GM23338 (cell line): ENCODE measurements at regions not wholly inside any gene's neighbourhood (a gene's known extent, or its start where the extent isn't known, plus 50 kb on each side); places are given as distances from the start of the nearest gene placed in this dataset.

ENCODE experiments used
- ATAC-seq: fragments of 200-7000 bp; cut with Tn5 transposase; 3 replicates; pipeline ENCODE4 v1.9.1; 2020
- DNase-seq: peaks from one replicate; pipeline ENCODE4 v3.0.0-alpha.2; 2015; ENCODE audit warnings: low spot score
- H2AFZ ChIP-seq: fragments of 200-600 bp; sonication (generic); 2 replicates; pipeline ENCODE4 v1.8.0; 2016; ENCODE audit warnings: antibody characterized with exemption, mild to moderate bottlenecking, moderate library complexity
- H3F3A ChIP-seq: fragments of 200-600 bp; sonication (generic); replicated peaks from 2 replicates; pipeline ENCODE4 v1.8.0; 2017; ENCODE audit warnings: antibody characterized with exemption, mixed run types, low read depth
- H3K27ac ChIP-seq: fragments of 200-600 bp; sonication (generic); 2 replicates; pipeline ENCODE4 v1.6.1; 2016; ENCODE audit warnings: low read depth
- H3K27me3 ChIP-seq: fragments of 200-600 bp; sonication (generic); 2 replicates; pipeline ENCODE4 v1.8.0; 2016; ENCODE audit warnings: mild to moderate bottlenecking, mixed run types, moderate library complexity; ENCODE audit not compliant: insufficient read depth
- H3K36me3 ChIP-seq: fragments of 200-600 bp; sonication (generic); 2 replicates; pipeline ENCODE4 v1.8.0; 2016; ENCODE audit warnings: mild to moderate bottlenecking; ENCODE audit not compliant: insufficient read depth
- H3K4me1 ChIP-seq: fragments of 200-600 bp; sonication (generic); 2 replicates; pipeline ENCODE4 v1.8.0; 2016; ENCODE audit warnings: mild to moderate bottlenecking, moderate library complexity; ENCODE audit not compliant: insufficient read depth
- H3K4me2 ChIP-seq: fragments of 200-600 bp; sonication (generic); 2 replicates; pipeline ENCODE4 v1.7.1; 2017; ENCODE audit warnings: mixed run types
- H3K4me3 ChIP-seq: fragments of 200-600 bp; sonication (generic); 2 replicates; pipeline ENCODE4 v1.6.1; 2016; ENCODE audit warnings: mixed run types
- H3K79me2 ChIP-seq: fragments of 200-600 bp; sonication (generic); replicated peaks from 2 replicates; pipeline ENCODE4 v1.8.0; 2017; ENCODE audit warnings: mild to moderate bottlenecking; ENCODE audit not compliant: insufficient read depth
- H3K9me2 ChIP-seq: fragments of 200-600 bp; sonication (generic); 2 replicates; pipeline ENCODE4 v1.8.0; 2017; ENCODE audit not compliant: insufficient read depth
- H4K20me1 ChIP-seq: fragments of 200-600 bp; sonication (generic); replicated peaks from 2 replicates; pipeline ENCODE4 v1.8.0; 2017; ENCODE audit warnings: mild to moderate bottlenecking; ENCODE audit not compliant: insufficient read depth
- H3K27ac Mint-ChIP-seq: 2 replicates; pipeline ENCODE4 v1.8.0; 2020; ENCODE audit warnings: inconsistent platforms, mild to moderate bottlenecking, moderate library complexity, mixed read lengths
- H3K27me3 Mint-ChIP-seq: 3 replicates; pipeline ENCODE4 v1.8.0; 2022; ENCODE audit warnings: low read depth, mild to moderate bottlenecking, moderate library complexity, mixed read lengths, inconsistent platforms; ENCODE audit not compliant: insufficient read depth, poor library complexity
- H3K36me3 Mint-ChIP-seq: 3 replicates; pipeline ENCODE4 v1.8.0; 2021; ENCODE audit warnings: low read depth, mild to moderate bottlenecking, inconsistent platforms, moderate library complexity, mixed read lengths
- H3K4me1 Mint-ChIP-seq: 3 replicates; pipeline ENCODE4 v1.8.0; 2020; ENCODE audit warnings: mild to moderate bottlenecking, inconsistent platforms, mixed read lengths
- H3K4me3 Mint-ChIP-seq: 3 replicates; pipeline ENCODE4 v1.8.0; 2021; ENCODE audit warnings: moderate library complexity, mild to moderate bottlenecking, inconsistent platforms, mixed read lengths
- H3K9me3 Mint-ChIP-seq: 3 replicates; pipeline ENCODE4 v1.8.0; 2020; ENCODE audit warnings: moderate library complexity, mild to moderate bottlenecking, inconsistent platforms, mixed read lengths
- CREB1 ChIP-seq: fragments of 250-450 bp; sonication (Bioruptor Pico); IDR thresholded peaks from 2 replicates; pipeline ENCODE4 v1.5.0; 2020; ENCODE audit warnings: low read depth, mild to moderate bottlenecking, moderate library complexity
- EZH2 ChIP-seq: fragments of 200-600 bp; sonication (generic); IDR thresholded peaks from one replicate; pipeline ENCODE4 v1.8.0; 2017; ENCODE audit warnings: antibody characterized with exemption, mild to moderate bottlenecking, low read depth; ENCODE audit not compliant: unreplicated experiment
- EZH2phosphoT487 ChIP-seq: fragments of 200-600 bp; sonication (generic); IDR thresholded peaks from one replicate; pipeline ENCODE4 v1.8.1; 2018; ENCODE audit warnings: antibody characterized with exemption; ENCODE audit not compliant: unreplicated experiment
- JUNB ChIP-seq: IDR thresholded peaks from one replicate; pipeline ENCODE4 v1.6.1; 2016; ENCODE audit warnings: antibody characterized with exemption; ENCODE audit not compliant: unreplicated experiment
- NANOG ChIP-seq: IDR thresholded peaks from 2 replicates; pipeline ENCODE4 v1.6.1; 2016; ENCODE audit warnings: antibody characterized with exemption, borderline replicate concordance
- ZNF114 ChIP-seq: fragments of 250-450 bp; sonication (Bioruptor Pico); IDR thresholded peaks from 2 replicates; pipeline ENCODE4 v1.5.0; 2020; ENCODE audit warnings: mild to moderate bottlenecking, moderate library complexity
- ZNF331 ChIP-seq: fragments of 250-450 bp; sonication (Bioruptor Pico); IDR thresholded peaks from 2 replicates; pipeline ENCODE4 v1.5.0; 2020; ENCODE audit warnings: low read depth, mild to moderate bottlenecking, moderate library complexity
- TF ChIP-seq, protein P1 (sequence below), 2 experiments: fragments of 200-600 bp in 1 of 2; sonication (generic) in 1 of 2; conservative IDR thresholded peaks; 2 replicates each; pipeline versions ENCODE4 v1.5.1 to v1.6.1; 2016 to 2017; ENCODE audit warnings: antibody characterized with exemption in 2 of 2, low read depth in 2 of 2, mild to moderate bottlenecking in 2 of 2, moderate library complexity in 1 of 2
- TF ChIP-seq, protein P2 (sequence below): IDR thresholded peaks from 2 replicates; pipeline ENCODE4 v1.6.1; 2016; ENCODE audit warnings: antibody characterized with exemption
- TF ChIP-seq, protein P3 (sequence below): IDR thresholded peaks from one replicate; pipeline ENCODE4 v1.6.1; 2018; ENCODE audit warnings: antibody characterized with exemption; ENCODE audit not compliant: unreplicated experiment

DNA sequence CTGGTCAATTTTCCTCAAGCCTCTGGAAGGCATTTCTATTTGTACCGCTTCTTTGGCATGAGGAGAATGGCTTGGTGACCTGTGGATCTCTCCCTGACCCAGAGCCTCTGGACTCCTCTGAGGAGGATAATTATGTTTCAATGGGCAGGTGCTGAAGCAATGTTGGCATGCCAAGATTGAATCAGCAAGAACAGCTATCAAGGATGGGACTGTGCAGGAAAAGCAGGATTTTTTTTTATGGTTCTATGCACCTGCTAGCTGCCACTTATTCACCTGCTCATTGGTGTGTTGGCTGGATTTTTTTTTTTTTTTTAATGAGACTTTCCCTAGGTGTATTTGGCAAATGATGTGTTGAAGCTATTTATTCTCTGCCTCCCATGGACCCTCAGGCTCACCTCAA lies 821.2 kb downstream of the RPA4 start (continued):
- TF ChIP-seq, protein P1, sequence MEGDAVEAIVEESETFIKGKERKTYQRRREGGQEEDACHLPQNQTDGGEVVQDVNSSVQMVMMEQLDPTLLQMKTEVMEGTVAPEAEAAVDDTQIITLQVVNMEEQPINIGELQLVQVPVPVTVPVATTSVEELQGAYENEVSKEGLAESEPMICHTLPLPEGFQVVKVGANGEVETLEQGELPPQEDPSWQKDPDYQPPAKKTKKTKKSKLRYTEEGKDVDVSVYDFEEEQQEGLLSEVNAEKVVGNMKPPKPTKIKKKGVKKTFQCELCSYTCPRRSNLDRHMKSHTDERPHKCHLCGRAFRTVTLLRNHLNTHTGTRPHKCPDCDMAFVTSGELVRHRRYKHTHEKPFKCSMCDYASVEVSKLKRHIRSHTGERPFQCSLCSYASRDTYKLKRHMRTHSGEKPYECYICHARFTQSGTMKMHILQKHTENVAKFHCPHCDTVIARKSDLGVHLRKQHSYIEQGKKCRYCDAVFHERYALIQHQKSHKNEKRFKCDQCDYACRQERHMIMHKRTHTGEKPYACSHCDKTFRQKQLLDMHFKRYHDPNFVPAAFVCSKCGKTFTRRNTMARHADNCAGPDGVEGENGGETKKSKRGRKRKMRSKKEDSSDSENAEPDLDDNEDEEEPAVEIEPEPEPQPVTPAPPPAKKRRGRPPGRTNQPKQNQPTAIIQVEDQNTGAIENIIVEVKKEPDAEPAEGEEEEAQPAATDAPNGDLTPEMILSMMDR (conservative IDR thresholded peaks at IDR 0.05; ENCODE audit: low read depth in 2 of 2), result no peak
- TF ChIP-seq ZNF331 (CRISPR knock-in tag) (no peak), EZH2phosphoT487 (no peak), EZH2 (no peak)
- TF ChIP-seq, protein P2, sequence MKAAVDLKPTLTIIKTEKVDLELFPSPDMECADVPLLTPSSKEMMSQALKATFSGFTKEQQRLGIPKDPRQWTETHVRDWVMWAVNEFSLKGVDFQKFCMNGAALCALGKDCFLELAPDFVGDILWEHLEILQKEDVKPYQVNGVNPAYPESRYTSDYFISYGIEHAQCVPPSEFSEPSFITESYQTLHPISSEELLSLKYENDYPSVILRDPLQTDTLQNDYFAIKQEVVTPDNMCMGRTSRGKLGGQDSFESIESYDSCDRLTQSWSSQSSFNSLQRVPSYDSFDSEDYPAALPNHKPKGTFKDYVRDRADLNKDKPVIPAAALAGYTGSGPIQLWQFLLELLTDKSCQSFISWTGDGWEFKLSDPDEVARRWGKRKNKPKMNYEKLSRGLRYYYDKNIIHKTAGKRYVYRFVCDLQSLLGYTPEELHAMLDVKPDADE, result no peak
- TF ChIP-seq, protein P3, sequence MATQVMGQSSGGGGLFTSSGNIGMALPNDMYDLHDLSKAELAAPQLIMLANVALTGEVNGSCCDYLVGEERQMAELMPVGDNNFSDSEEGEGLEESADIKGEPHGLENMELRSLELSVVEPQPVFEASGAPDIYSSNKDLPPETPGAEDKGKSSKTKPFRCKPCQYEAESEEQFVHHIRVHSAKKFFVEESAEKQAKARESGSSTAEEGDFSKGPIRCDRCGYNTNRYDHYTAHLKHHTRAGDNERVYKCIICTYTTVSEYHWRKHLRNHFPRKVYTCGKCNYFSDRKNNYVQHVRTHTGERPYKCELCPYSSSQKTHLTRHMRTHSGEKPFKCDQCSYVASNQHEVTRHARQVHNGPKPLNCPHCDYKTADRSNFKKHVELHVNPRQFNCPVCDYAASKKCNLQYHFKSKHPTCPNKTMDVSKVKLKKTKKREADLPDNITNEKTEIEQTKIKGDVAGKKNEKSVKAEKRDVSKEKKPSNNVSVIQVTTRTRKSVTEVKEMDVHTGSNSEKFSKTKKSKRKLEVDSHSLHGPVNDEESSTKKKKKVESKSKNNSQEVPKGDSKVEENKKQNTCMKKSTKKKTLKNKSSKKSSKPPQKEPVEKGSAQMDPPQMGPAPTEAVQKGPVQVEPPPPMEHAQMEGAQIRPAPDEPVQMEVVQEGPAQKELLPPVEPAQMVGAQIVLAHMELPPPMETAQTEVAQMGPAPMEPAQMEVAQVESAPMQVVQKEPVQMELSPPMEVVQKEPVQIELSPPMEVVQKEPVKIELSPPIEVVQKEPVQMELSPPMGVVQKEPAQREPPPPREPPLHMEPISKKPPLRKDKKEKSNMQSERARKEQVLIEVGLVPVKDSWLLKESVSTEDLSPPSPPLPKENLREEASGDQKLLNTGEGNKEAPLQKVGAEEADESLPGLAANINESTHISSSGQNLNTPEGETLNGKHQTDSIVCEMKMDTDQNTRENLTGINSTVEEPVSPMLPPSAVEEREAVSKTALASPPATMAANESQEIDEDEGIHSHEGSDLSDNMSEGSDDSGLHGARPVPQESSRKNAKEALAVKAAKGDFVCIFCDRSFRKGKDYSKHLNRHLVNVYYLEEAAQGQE, result no peak

DNA sequence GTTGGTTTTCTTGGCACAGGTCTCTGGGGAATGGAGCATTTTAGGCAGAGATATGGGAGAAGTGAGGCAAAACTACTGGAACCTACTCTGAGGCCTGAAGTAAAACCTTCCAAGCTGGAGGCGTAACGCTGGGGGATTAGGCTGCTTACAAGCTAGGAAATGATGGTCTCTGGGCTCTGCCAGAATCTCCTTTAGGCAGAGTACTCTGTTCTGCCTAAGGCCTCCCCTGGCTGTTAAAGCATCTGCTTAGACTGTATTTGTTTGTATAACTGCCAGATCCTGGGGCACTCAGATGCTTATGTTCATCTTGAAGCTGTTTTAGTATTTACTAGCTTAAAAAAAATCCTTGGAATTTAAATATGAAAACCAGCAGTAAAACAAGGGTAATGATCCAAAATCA lies 822.2 kb downstream of the RPA4 start:
- Mint-ChIP-seq H3K27ac (no peak overlapping the region), H3K36me3 (no peaks in the 10 kb centered on the region), H3K4me3 (no peak overlapping the region), H3K9me3 (no peaks in the 10 kb centered on the region), H3K4me1 (no peaks in the 10 kb centered on the region), H3K27me3 (peaks cover 2% of the 10 kb centered on the region)
- Histone ChIP-seq H4K20me1 (no peaks in the 10 kb centered on the region), H3K4me3 (no peak overlapping the region), H3K79me2 (no peaks in the 10 kb centered on the region), H2AFZ (no peak overlapping the region), H3K4me1 (0 out of 2 replicates have a peak, but pooled peaks cover 3% of the 10 kb centered on the region), H3K27ac (no peak overlapping the region), H3K36me3 (no peaks in the 10 kb centered on the region), H3K9me2 (no peaks in the 10 kb centered on the region), H3F3A (no peaks in the 10 kb centered on the region), H3K27me3 (no peaks in the 10 kb centered on the region), H3K4me2 (no peak overlapping the region)
- ATAC-seq (no peak), DNase-seq (no peak)
- TF ChIP-seq NANOG, result no peak
- no peak for TF ChIP-seq CREB1
- TF ChIP-seq ZNF114 (CRISPR knock-in tag), result no peak
- TF ChIP-seq JUNB, result no peak
- TF ChIP-seq, protein P2, result no peak
- no peak for TF ChIP-seq EZH2phosphoT487
- TF ChIP-seq, protein P1 (conservative IDR thresholded peaks at IDR 0.05; ENCODE audit: low read depth in 2 of 2), result no peak
